Esophagus muscularis mucosa (tissue), 4 donors: ENCODE measurements at regions not wholly inside any gene's neighbourhood (a gene's known extent, or its start where the extent isn't known, plus 50 kb on each side); places are given as distances from the start of the nearest gene placed in this dataset.

Source experiments
- EP300 ChIP-seq: sonication (generic); formaldehyde crosslinking; IDR thresholded peaks from one replicate; pipeline ENCODE4 v1.6.1; 2017; ENCODE audit warnings: antibody characterized with exemption
- POLR2A ChIP-seq: fragments of 450-650 bp; IDR thresholded peaks from one replicate; pipeline ENCODE4 v1.6.1; 2017; ENCODE audit warnings: antibody characterized with exemption, moderate library complexity, mild to moderate bottlenecking, low read depth
- POLR2AphosphoS5 ChIP-seq, 2 donors: sonication (generic); formaldehyde crosslinking; IDR thresholded peaks; one replicate each; pipeline ENCODE4 v1.6.1; 2017; ENCODE audit warnings: antibody characterized with exemption in 2 of 2
- TF ChIP-seq, protein P1 (sequence below), 3 experiments: fragments of 200-600 bp in 2 of 3; fragments of 450-650 bp in 1 of 3; sonication (generic) in 2 of 3; IDR thresholded peaks; one replicate each; pipeline ENCODE4 v1.5.1; 2017 to 2019; ENCODE audit warnings: antibody characterized with exemption in 3 of 3, mild to moderate bottlenecking in 2 of 3, moderate library complexity in 1 of 3

DNA sequence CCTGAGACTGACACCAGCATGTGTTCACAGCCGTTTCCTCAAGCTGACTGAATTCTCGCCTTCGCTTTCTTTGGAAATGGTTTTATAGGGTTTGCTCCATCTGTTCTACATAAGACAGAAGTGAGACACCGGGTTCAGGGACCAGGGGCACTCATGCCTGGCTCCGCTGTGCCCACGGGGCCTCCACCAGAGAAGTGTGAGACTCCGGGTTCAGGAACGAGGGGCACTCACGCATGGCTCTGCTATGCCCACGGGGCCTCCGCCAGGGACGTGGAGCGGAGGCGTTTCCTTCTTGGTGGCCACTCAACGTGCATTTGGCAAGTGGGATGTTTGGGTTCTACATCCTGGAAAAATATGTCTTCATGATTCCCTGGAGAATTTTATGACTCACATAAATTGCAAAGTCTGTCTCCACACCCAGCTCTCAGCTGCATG, 106.6 kb downstream of the RNASET2 start:
- TF ChIP-seq, protein P1, sequence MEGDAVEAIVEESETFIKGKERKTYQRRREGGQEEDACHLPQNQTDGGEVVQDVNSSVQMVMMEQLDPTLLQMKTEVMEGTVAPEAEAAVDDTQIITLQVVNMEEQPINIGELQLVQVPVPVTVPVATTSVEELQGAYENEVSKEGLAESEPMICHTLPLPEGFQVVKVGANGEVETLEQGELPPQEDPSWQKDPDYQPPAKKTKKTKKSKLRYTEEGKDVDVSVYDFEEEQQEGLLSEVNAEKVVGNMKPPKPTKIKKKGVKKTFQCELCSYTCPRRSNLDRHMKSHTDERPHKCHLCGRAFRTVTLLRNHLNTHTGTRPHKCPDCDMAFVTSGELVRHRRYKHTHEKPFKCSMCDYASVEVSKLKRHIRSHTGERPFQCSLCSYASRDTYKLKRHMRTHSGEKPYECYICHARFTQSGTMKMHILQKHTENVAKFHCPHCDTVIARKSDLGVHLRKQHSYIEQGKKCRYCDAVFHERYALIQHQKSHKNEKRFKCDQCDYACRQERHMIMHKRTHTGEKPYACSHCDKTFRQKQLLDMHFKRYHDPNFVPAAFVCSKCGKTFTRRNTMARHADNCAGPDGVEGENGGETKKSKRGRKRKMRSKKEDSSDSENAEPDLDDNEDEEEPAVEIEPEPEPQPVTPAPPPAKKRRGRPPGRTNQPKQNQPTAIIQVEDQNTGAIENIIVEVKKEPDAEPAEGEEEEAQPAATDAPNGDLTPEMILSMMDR (IDR thresholded peaks at IDR 0.05) = no peak
- no peak for TF ChIP-seq POLR2A
- TF ChIP-seq POLR2AphosphoS5 (IDR thresholded peaks at IDR 0.05) = no peak
- no peak for TF ChIP-seq EP300
